ENCODE measurements at regions not wholly inside any gene's neighbourhood (a gene's known extent, or its start where the extent isn't known, plus 50 kb on each side); places are given as distances from the start of the nearest gene placed in this dataset.

DNA sequence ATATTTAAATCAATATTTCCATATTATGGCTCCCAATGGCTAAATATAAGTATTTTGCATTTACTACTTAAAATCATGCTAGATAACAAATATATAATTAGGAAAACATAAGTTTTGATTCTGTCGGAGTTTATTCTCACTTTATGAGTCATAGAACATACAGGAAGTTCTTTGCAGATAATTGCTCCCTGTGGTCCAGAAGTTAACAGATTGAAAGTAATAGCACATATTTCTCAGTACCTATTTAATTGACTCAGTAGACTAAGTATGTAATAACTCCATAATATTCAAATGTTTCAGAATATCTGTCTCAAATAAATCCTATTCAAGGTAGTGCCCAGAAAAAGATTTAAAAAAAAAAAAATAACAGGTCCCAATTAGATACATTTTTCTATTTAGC, 806.0 kb upstream of the ATXN7L3B start:
- H3K27ac ChIP-seq (ENCODE audit: low read depth, low read length, poor library complexity, severe bottlenecking) = no peak overlapping the region
- H3K27me3 ChIP-seq (replicated peaks; ENCODE audit: insufficient read depth, low read depth, low read length, poor library complexity) = no peaks in the 10 kb centered on the region
- no peak overlapping the region for H3K4me3 ChIP-seq (ENCODE audit: low read depth, low read length, poor library complexity, severe bottlenecking)
- no TSS peak for BruUV-seq (replicated peaks)
- H3K4me1 ChIP-seq (ENCODE audit: insufficient read depth, low read length, poor library complexity, severe bottlenecking) = peaks cover 9% of the 10 kb centered on the region
- no peaks in the 10 kb centered on the region for H3K36me3 ChIP-seq (ENCODE audit: insufficient read depth, low read length, poor library complexity, severe bottlenecking)
- POLR2A ChIA-PET (ENCODE audit: low non-redundant PET) = no interaction called here
- H3K9me3 ChIP-seq (ENCODE audit: low read depth, low read length, poor library complexity, severe bottlenecking) = no peaks in the 10 kb centered on the region
- DNase-seq (ENCODE audit: low spot score) = peak; percentile 49
- intact Hi-C loops (cut with micrococcal nuclease; ENCODE audit: unreplicated experiment) = no loop called here
- CTCF ChIA-PET = interaction anchor here (0.6 kb wide), 1 partner anchor 635 kb away, joined by 3 read pairs; no protein-coding TSS in a partner anchor
- TF ChIP-seq, protein P1, sequence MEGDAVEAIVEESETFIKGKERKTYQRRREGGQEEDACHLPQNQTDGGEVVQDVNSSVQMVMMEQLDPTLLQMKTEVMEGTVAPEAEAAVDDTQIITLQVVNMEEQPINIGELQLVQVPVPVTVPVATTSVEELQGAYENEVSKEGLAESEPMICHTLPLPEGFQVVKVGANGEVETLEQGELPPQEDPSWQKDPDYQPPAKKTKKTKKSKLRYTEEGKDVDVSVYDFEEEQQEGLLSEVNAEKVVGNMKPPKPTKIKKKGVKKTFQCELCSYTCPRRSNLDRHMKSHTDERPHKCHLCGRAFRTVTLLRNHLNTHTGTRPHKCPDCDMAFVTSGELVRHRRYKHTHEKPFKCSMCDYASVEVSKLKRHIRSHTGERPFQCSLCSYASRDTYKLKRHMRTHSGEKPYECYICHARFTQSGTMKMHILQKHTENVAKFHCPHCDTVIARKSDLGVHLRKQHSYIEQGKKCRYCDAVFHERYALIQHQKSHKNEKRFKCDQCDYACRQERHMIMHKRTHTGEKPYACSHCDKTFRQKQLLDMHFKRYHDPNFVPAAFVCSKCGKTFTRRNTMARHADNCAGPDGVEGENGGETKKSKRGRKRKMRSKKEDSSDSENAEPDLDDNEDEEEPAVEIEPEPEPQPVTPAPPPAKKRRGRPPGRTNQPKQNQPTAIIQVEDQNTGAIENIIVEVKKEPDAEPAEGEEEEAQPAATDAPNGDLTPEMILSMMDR (conservative IDR thresholded peaks at IDR 0.05; ENCODE audit: low read depth, low read length) = no peak
- no peak for TF ChIP-seq EZH2 (IDR thresholded peaks at IDR 0.05; ENCODE audit: borderline replicate concordance, low read depth, low read length, poor library complexity, severe bottlenecking)

DNA sequence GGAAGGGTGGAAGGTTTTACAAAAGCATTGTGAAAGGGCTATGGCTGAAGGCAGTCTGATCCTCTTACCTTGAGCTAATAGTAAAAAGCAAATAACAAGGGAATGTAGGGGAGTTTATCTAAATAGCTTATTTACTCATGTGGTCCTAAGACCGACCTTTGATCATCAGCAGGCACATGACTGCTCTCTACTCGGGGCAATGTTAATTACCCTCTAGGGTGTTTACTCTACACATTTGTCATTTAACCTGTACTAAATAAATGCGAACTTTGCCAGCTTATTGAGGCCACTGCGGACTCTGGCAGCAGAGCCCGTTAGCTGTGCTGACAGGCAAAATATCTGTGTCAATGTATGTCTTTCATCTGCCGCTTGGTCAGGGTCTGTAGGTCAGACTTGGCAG, 768.3 kb upstream of the ATXN7L3B start:
- intact Hi-C loops (cut with micrococcal nuclease; ENCODE audit: unreplicated experiment) = no loop called here
- H3K9me3 ChIP-seq (ENCODE audit: low read depth, low read length, poor library complexity, severe bottlenecking) = peaks cover 8% of the 10 kb centered on the region
- H3K36me3 ChIP-seq (ENCODE audit: insufficient read depth, low read length, poor library complexity, severe bottlenecking) = no peaks in the 10 kb centered on the region
- ChIA-PET POLR2A (ENCODE audit: low non-redundant PET) (no interaction called here), CTCF (no interaction called here)
- TF ChIP-seq, protein P1 (conservative IDR thresholded peaks at IDR 0.05; ENCODE audit: low read depth, low read length) = no peak
- no peak for TF ChIP-seq EZH2 (IDR thresholded peaks at IDR 0.05; ENCODE audit: borderline replicate concordance, low read depth, low read length, poor library complexity, severe bottlenecking)
- no peaks in the 10 kb centered on the region for H3K4me1 ChIP-seq (ENCODE audit: insufficient read depth, low read length, poor library complexity, severe bottlenecking)
- BruUV-seq (replicated peaks) = no TSS peak
- DNase-seq (ENCODE audit: low spot score) = no peak
- H3K27ac ChIP-seq (ENCODE audit: low read depth, low read length, poor library complexity, severe bottlenecking) = no peak overlapping the region
- H3K27me3 ChIP-seq (replicated peaks; ENCODE audit: insufficient read depth, low read depth, low read length, poor library complexity) = no peaks in the 10 kb centered on the region
- H3K4me3 ChIP-seq (ENCODE audit: low read depth, low read length, poor library complexity, severe bottlenecking) = no peak overlapping the region

DNA sequence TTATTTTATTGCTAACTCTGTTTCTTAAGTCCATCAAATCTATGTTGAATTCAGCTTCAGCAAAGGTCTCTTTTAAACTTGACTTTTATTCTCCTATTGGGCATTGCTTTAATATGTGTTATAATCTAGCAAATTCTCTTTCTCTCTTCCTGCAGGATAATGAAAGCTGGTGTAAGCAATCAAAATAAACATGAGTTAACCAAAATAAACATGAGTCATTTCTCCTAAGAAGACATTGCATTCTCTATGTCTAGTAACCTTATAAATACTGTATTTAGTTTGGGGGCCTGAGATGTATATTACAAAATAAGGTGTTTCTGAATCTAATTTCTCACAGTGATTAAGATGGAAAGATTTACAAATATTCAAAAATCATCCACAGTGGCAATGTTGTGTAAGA, 739.1 kb upstream of the ATXN7L3B start:
- TF ChIP-seq, protein P1 (conservative IDR thresholded peaks at IDR 0.05; ENCODE audit: low read depth, low read length) = no peak
- no peak for TF ChIP-seq EZH2 (IDR thresholded peaks at IDR 0.05; ENCODE audit: borderline replicate concordance, low read depth, low read length, poor library complexity, severe bottlenecking)
- H3K27ac ChIP-seq (ENCODE audit: low read depth, low read length, poor library complexity, severe bottlenecking) = no peak overlapping the region
- intact Hi-C loops (cut with micrococcal nuclease; ENCODE audit: unreplicated experiment) = no loop called here
- peaks cover 18% of the 10 kb centered on the region for H3K9me3 ChIP-seq (ENCODE audit: low read depth, low read length, poor library complexity, severe bottlenecking)
- POLR2A ChIA-PET (ENCODE audit: low non-redundant PET) = no interaction called here
- no peak overlapping the region for H3K4me3 ChIP-seq (ENCODE audit: low read depth, low read length, poor library complexity, severe bottlenecking)
- no peaks in the 10 kb centered on the region for H3K4me1 ChIP-seq (ENCODE audit: insufficient read depth, low read length, poor library complexity, severe bottlenecking)
- CTCF ChIA-PET = no interaction called here
- BruUV-seq (replicated peaks) = no TSS peak
- H3K36me3 ChIP-seq (ENCODE audit: insufficient read depth, low read length, poor library complexity, severe bottlenecking) = no peaks in the 10 kb centered on the region
- DNase-seq (ENCODE audit: low spot score) = no peak
- H3K27me3 ChIP-seq (replicated peaks; ENCODE audit: insufficient read depth, low read depth, low read length, poor library complexity) = no peaks in the 10 kb centered on the region

Data from A673 (cell line).